ENCODE measurements at regions not wholly inside any gene's neighbourhood (a gene's known extent, or its start where the extent isn't known, plus 50 kb on each side); places are given as distances from the start of the nearest gene placed in this dataset.
"Not testable (repeated sequence)": the region's sequence is repeated elsewhere in the genome, so short reads cannot be mapped to it uniquely, and the experiment has no call there.

GRCh38 chr9:73853549-73853948, 643.6 kb upstream of the RORB start:
- no peak for DNase-seq (ENCODE audit: low read depth in 2 of 2)

- no peak for DNase-seq (ENCODE audit: low read depth in 2 of 2)
These were observed 641.9 kb upstream of the RORB start for GRCh38 chr9:73855206-73855605.

- no peak for DNase-seq (ENCODE audit: low read depth in 2 of 2)
These were observed 633.2 kb upstream of the RORB start for GRCh38 chr9:73863924-73864323.

- DNase-seq (ENCODE audit: low read depth in 2 of 2): no peak
These were observed 630.7 kb upstream of the RORB start for GRCh38 chr9:73866451-73866850.

GRCh38 chr9:73869264-73869663, 627.9 kb upstream of the RORB start:
- no peak for DNase-seq (ENCODE audit: low read depth in 2 of 2)

GRCh38 chr9:73871636-73872035, 625.5 kb upstream of the RORB start:
- DNase-seq (ENCODE audit: low read depth in 2 of 2): no peak

GRCh38 chr9:73872701-73873100, 624.4 kb upstream of the RORB start:
- DNase-seq (ENCODE audit: low read depth in 2 of 2): no peak

GRCh38 chr9:73880101-73880500, 617.0 kb upstream of the RORB start:
- DNase-seq (ENCODE audit: low read depth in 2 of 2): no peak

GRCh38 chr9:73889023-73889422, 608.1 kb upstream of the RORB start:
- DNase-seq (ENCODE audit: low read depth in 2 of 2): no peak

GRCh38 chr9:73890685-73891277, 606.4 kb upstream of the RORB start:
- no peak for DNase-seq (ENCODE audit: low read depth in 2 of 2)

- no peak for DNase-seq (ENCODE audit: low read depth in 2 of 2)
These were observed 604.8 kb upstream of the RORB start for GRCh38 chr9:73892335-73892734.

GRCh38 chr9:73893230-73893629, 603.9 kb upstream of the RORB start:
- no peak for DNase-seq (ENCODE audit: low read depth in 2 of 2)

- DNase-seq (ENCODE audit: low read depth in 2 of 2): no peak
These were observed 601.1 kb upstream of the RORB start for GRCh38 chr9:73896061-73896460.

GRCh38 chr9:73906671-73907070, 590.5 kb upstream of the RORB start:
- DNase-seq (ENCODE audit: low read depth in 2 of 2): no peak

- DNase-seq (ENCODE audit: low read depth in 2 of 2): no peak
These were observed 585.3 kb upstream of the RORB start for GRCh38 chr9:73911804-73912203.

GRCh38 chr9:73916016-73916673, 581.0 kb upstream of the RORB start:
- no peak for DNase-seq (ENCODE audit: low read depth in 2 of 2)

- DNase-seq (ENCODE audit: low read depth in 2 of 2): no peak
These were observed 577.4 kb upstream of the RORB start for GRCh38 chr9:73919712-73920111.

- DNase-seq (ENCODE audit: low read depth in 2 of 2): no peak
These were observed 573.3 kb upstream of the RORB start for GRCh38 chr9:73923796-73924195.

GRCh38 chr9:73951147-73951546, 546.0 kb upstream of the RORB start:
- no peak for DNase-seq (ENCODE audit: low read depth in 2 of 2)

GRCh38 chr9:73962792-73963191, 534.3 kb upstream of the RORB start:
- no peak for DNase-seq (ENCODE audit: low read depth in 2 of 2)

GRCh38 chr9:73969936-73970335, 527.2 kb upstream of the RORB start:
- no peak for DNase-seq (ENCODE audit: low read depth in 2 of 2)

GRCh38 chr9:73976424-73976823, 520.7 kb upstream of the RORB start:
- DNase-seq (ENCODE audit: low read depth in 2 of 2): not testable (repeated sequence)

GRCh38 chr9:73979894-73980264, 517.3 kb upstream of the RORB start:
- DNase-seq (ENCODE audit: low read depth in 2 of 2): no peak

GRCh38 chr9:73980754-73981153, 516.4 kb upstream of the RORB start:
- no peak for DNase-seq (ENCODE audit: low read depth in 2 of 2)

All from dermis microvascular lymphatic vessel endothelial cell (primary cell).